ENCODE measurements at regions not wholly inside any gene's neighbourhood (a gene's known extent, or its start where the extent isn't known, plus 50 kb on each side); places are given as distances from the start of the nearest gene placed in this dataset.

DNA sequence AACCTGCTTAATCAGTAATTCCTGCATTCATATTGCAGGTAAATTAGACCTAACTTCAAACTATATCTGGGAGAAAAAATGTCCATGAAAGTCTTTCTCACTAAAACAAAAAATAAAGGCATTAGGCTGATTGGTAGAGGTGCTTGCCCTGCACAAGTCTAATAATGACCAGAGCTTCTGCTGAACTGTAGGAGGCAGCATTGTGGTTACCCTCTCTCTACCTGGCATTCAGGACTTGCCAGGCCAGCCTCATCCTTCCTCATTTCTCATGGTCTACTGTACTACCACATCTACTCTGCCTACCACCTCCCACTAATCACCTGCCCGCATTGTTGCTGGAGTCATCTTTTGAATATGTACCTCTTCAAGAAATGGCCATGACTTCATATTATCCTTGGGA lies 60.8 kb upstream of the KRTAP11-1 start:
- no peaks in the 10 kb centered on the region for H3K79me2 ChIP-seq (ENCODE audit: insufficient read depth, low read length)
- no peak overlapping the region for H2AFZ ChIP-seq (ENCODE audit: low read length)
- peaks cover 6% of the 10 kb centered on the region; the same call in 1 of the 2 replicates for H3K9me3 ChIP-seq (ENCODE audit: insufficient read depth, low read depth, low read length)
- no peak for TF ChIP-seq EZH2phosphoT487 (IDR thresholded peaks at IDR 0.05; ENCODE audit: borderline replicate concordance)
- TF ChIP-seq, protein P1, sequence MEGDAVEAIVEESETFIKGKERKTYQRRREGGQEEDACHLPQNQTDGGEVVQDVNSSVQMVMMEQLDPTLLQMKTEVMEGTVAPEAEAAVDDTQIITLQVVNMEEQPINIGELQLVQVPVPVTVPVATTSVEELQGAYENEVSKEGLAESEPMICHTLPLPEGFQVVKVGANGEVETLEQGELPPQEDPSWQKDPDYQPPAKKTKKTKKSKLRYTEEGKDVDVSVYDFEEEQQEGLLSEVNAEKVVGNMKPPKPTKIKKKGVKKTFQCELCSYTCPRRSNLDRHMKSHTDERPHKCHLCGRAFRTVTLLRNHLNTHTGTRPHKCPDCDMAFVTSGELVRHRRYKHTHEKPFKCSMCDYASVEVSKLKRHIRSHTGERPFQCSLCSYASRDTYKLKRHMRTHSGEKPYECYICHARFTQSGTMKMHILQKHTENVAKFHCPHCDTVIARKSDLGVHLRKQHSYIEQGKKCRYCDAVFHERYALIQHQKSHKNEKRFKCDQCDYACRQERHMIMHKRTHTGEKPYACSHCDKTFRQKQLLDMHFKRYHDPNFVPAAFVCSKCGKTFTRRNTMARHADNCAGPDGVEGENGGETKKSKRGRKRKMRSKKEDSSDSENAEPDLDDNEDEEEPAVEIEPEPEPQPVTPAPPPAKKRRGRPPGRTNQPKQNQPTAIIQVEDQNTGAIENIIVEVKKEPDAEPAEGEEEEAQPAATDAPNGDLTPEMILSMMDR (conservative IDR thresholded peaks at IDR 0.05; ENCODE audit: low read length), result no peak
- no peaks in the 10 kb centered on the region for H3F3A ChIP-seq (ENCODE audit: low read depth)
- H3K4me2 ChIP-seq (ENCODE audit: low read depth, low read length, poor library complexity, severe bottlenecking), result no peak overlapping the region
- H3K27me3 ChIP-seq (ENCODE audit: insufficient read depth, low read length, poor library complexity, severe bottlenecking), result no peaks in the 10 kb centered on the region
- no peaks in the 10 kb centered on the region for H4K20me1 ChIP-seq (ENCODE audit: insufficient read depth, low read length, poor library complexity, severe bottlenecking)
- H3K4me1 ChIP-seq (ENCODE audit: insufficient read depth, low read length, poor library complexity, severe bottlenecking), result no peaks in the 10 kb centered on the region
- no peak overlapping the region for H3K9ac ChIP-seq (ENCODE audit: low read depth, low read length, poor library complexity, severe bottlenecking)
- no peak overlapping the region for H3K4me3 ChIP-seq (ENCODE audit: low read length, poor library complexity, severe bottlenecking)
- H3K36me3 ChIP-seq (ENCODE audit: insufficient read depth, low read length), result no peaks in the 10 kb centered on the region
- no peaks in the 10 kb centered on the region for H3K9me2 ChIP-seq (replicated peaks; ENCODE audit: low read depth, low read length)

DNA sequence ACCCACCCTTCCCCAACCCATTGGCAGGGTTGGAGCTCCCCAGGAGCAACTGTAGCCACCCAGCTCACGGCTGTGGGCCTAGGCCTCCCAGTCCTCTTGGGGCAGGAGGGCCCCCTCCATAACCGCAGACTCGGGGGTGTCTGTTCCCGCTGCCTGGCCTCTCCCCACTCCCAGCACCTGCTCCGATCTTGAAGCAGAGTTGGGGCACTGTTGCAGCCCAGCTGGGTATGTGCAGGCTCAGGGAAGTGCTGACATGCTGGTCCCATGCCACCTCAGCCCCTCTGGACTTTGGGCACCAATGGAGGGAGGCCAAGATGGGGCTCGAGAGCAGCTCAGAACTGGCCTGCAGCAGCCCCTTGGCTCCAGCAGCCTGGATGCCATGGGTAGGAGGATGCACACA lies 54.8 kb upstream of the KRTAP11-1 start:
- Histone ChIP-seq H3K27me3 (ENCODE audit: insufficient read depth, low read length, poor library complexity, severe bottlenecking) (no peaks in the 10 kb centered on the region), H3K9me2 (replicated peaks; ENCODE audit: low read depth, low read length) (no peaks in the 10 kb centered on the region), H3K4me2 (ENCODE audit: low read depth, low read length, poor library complexity, severe bottlenecking) (no peak overlapping the region), H3K9me3 (ENCODE audit: insufficient read depth, low read depth, low read length) (peaks cover 13% of the 10 kb centered on the region; the same call in 1 of the 2 replicates), H3K4me1 (ENCODE audit: insufficient read depth, low read length, poor library complexity, severe bottlenecking) (no peaks in the 10 kb centered on the region), H3K79me2 (ENCODE audit: insufficient read depth, low read length) (no peaks in the 10 kb centered on the region), H3K9ac (ENCODE audit: low read depth, low read length, poor library complexity, severe bottlenecking) (no peak overlapping the region), H4K20me1 (ENCODE audit: insufficient read depth, low read length, poor library complexity, severe bottlenecking) (no peaks in the 10 kb centered on the region), H3F3A (ENCODE audit: low read depth) (no peaks in the 10 kb centered on the region), H3K36me3 (ENCODE audit: insufficient read depth, low read length) (no peaks in the 10 kb centered on the region), H3K4me3 (ENCODE audit: low read length, poor library complexity, severe bottlenecking) (no peak overlapping the region), H2AFZ (ENCODE audit: low read length) (no peak overlapping the region)
- TF ChIP-seq, protein P1 (conservative IDR thresholded peaks at IDR 0.05; ENCODE audit: low read length), result no peak
- no peak for TF ChIP-seq EZH2phosphoT487 (IDR thresholded peaks at IDR 0.05; ENCODE audit: borderline replicate concordance)

DNA sequence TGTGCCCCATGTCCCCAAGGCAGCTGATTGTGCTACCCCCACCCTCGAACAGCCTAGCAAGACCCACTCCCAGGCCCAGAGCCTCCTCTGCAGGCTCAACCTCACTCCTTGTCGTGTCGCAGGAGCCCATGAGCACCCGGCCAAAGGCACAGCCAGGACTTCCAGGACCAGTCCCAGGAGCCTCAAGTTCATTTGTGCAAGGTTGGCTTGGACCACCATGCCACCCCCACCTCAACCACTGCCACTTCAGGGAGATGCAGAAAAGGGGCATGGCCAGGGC lies 54.4 kb upstream of the KRTAP11-1 start:
- Histone ChIP-seq H4K20me1 (ENCODE audit: insufficient read depth, low read length, poor library complexity, severe bottlenecking) (no peaks in the 10 kb centered on the region), H3K36me3 (ENCODE audit: insufficient read depth, low read length) (no peaks in the 10 kb centered on the region), H3K9me3 (ENCODE audit: insufficient read depth, low read depth, low read length) (peaks cover 13% of the 10 kb centered on the region; the same call in 1 of the 2 replicates), H3K4me3 (ENCODE audit: low read length, poor library complexity, severe bottlenecking) (no peak overlapping the region), H3K9ac (ENCODE audit: low read depth, low read length, poor library complexity, severe bottlenecking) (no peak overlapping the region), H3K9me2 (replicated peaks; ENCODE audit: low read depth, low read length) (no peaks in the 10 kb centered on the region), H2AFZ (ENCODE audit: low read length) (no peak overlapping the region), H3K27me3 (ENCODE audit: insufficient read depth, low read length, poor library complexity, severe bottlenecking) (no peaks in the 10 kb centered on the region), H3F3A (ENCODE audit: low read depth) (no peaks in the 10 kb centered on the region), H3K4me2 (ENCODE audit: low read depth, low read length, poor library complexity, severe bottlenecking) (no peak overlapping the region), H3K79me2 (ENCODE audit: insufficient read depth, low read length) (no peaks in the 10 kb centered on the region), H3K4me1 (ENCODE audit: insufficient read depth, low read length, poor library complexity, severe bottlenecking) (no peaks in the 10 kb centered on the region)
- TF ChIP-seq, protein P1 (conservative IDR thresholded peaks at IDR 0.05; ENCODE audit: low read length), result no peak
- no peak for TF ChIP-seq EZH2phosphoT487 (IDR thresholded peaks at IDR 0.05; ENCODE audit: borderline replicate concordance)
